ENCODE measurements at regions not wholly inside any gene's neighbourhood (a gene's known extent, or its start where the extent isn't known, plus 50 kb on each side); places are given as distances from the start of the nearest gene placed in this dataset.

- DNase-seq (ENCODE audit: low read depth, low spot score) = no peak
- ChIA-PET POLR2A (no interaction called here), CTCF (no interaction called here)
- H3K4me3 ChIP-seq (ENCODE audit: low read depth, low read length) = no peak overlapping the region
- no peak for TF ChIP-seq CTCF (IDR thresholded peaks at IDR 0.05; ENCODE audit: insufficient read depth, low read length, missing control alignments)
Measured at GRCh38 chr2:17068021-17068420, 402.4 kb upstream of the CYRIA start.

- DNase-seq (ENCODE audit: low read depth, low spot score) = no peak
- no peak for TF ChIP-seq CTCF (IDR thresholded peaks at IDR 0.05; ENCODE audit: insufficient read depth, low read length, missing control alignments)
- H3K4me3 ChIP-seq (ENCODE audit: low read depth, low read length) = no peak overlapping the region
- ChIA-PET POLR2A (no interaction called here), CTCF (no interaction called here)
Measured at GRCh38 chr2:17065536-17065935, 399.9 kb upstream of the CYRIA start.

- ChIA-PET POLR2A (no interaction called here), CTCF (no interaction called here)
- no peak for TF ChIP-seq CTCF (IDR thresholded peaks at IDR 0.05; ENCODE audit: insufficient read depth, low read length, missing control alignments)
- no peak overlapping the region for H3K4me3 ChIP-seq (ENCODE audit: low read depth, low read length)
- DNase-seq (ENCODE audit: low read depth, low spot score) = no peak
Measured at GRCh38 chr2:17061028-17061427, 395.4 kb upstream of the CYRIA start.

GRCh38 chr2:17059458-17059857, 393.8 kb upstream of the CYRIA start:
- H3K4me3 ChIP-seq (ENCODE audit: low read depth, low read length) = no peak overlapping the region
- ChIA-PET POLR2A (no interaction called here), CTCF (no interaction called here)
- DNase-seq (ENCODE audit: low read depth, low spot score) = no peak
- TF ChIP-seq CTCF (IDR thresholded peaks at IDR 0.05; ENCODE audit: insufficient read depth, low read length, missing control alignments) = no peak

- DNase-seq (ENCODE audit: low read depth, low spot score) = no peak
- no peak overlapping the region for H3K4me3 ChIP-seq (ENCODE audit: low read depth, low read length)
- ChIA-PET POLR2A (no interaction called here), CTCF (no interaction called here)
- TF ChIP-seq CTCF (IDR thresholded peaks at IDR 0.05; ENCODE audit: insufficient read depth, low read length, missing control alignments) = no peak
Measured at GRCh38 chr2:17058772-17059402, 393.3 kb upstream of the CYRIA start.

GRCh38 chr2:17057109-17058017, 391.7 kb upstream of the CYRIA start:
- POLR2A ChIA-PET = no interaction called here
- no peak for DNase-seq (ENCODE audit: low read depth, low spot score)
- no peak overlapping the region for H3K4me3 ChIP-seq (ENCODE audit: low read depth, low read length)
- CTCF ChIA-PET = no interaction called here
- TF ChIP-seq CTCF (IDR thresholded peaks at IDR 0.05; ENCODE audit: insufficient read depth, low read length, missing control alignments) = no peak

Measured in AG04449 (cell line).